B cell (primary cell): ENCODE measurements at regions not wholly inside any gene's neighbourhood (a gene's known extent, or its start where the extent isn't known, plus 50 kb on each side); places are given as distances from the start of the nearest gene placed in this dataset.

Experiments
- ATAC-seq: fragments of 200-7000 bp; cut with Tn5 transposase; one replicate; pipeline ENCODE4 v1.10.0; 2021; ENCODE audit warnings: low read depth, mild to moderate bottlenecking, moderate number of reproducible peaks, moderate library complexity
- CTCF ChIA-PET: fragments of 350-600 bp; sonication (Branson Sonifier 250); formaldehyde crosslinking; loops from one replicate; lab custom pipeline; 2021; ENCODE audit warnings: antibody characterized with exemption, inconsistent platforms; lab: Charles Lee
- POLR2A ChIA-PET: fragments of 350-600 bp; sonication (Branson Sonifier 250); formaldehyde crosslinking; loops from one replicate; lab custom pipeline; 2021; ENCODE audit warnings: antibody characterized with exemption; lab: Charles Lee
- DNase-seq: peaks from one replicate; pipeline ENCODE4 v3.0.0; 2013
- H2AFZ ChIP-seq: 2 replicates; pipeline ENCODE4 v1.6.1; 2012; ENCODE audit warnings: mild to moderate bottlenecking, low read depth, low read length; ENCODE audit not compliant: insufficient read depth, poor library complexity, severe bottlenecking
- H3K27ac ChIP-seq, 2 donors: 1 replicate in 1 of 2; 2 replicates in 1 of 2; pipeline ENCODE4 v1.5.1; 2012 to 2013; ENCODE audit warnings: low read length in 2 of 2, mild to moderate bottlenecking in 2 of 2, moderate library complexity in 1 of 2
- H3K27me3 ChIP-seq, 4 experiments: fragments of 200-600 bp in 1 of 4; sonication (generic) in 1 of 4; replicated peaks in 1 of 4; 1 replicate in 2 of 4; 2 replicates in 2 of 4; pipeline versions ENCODE4 v1.6.1 to v1.7.0; 2013 to 2016; ENCODE audit warnings: low read length in 3 of 4, mild to moderate bottlenecking in 2 of 4, mixed read lengths in 1 of 4, moderate library complexity in 1 of 4; ENCODE audit not compliant: insufficient read depth in 4 of 4, control insufficient read depth in 3 of 4; ENCODE audit errors: control extremely low read depth in 1 of 4
- H3K36me3 ChIP-seq, 2 experiments: replicated peaks in 1 of 2; 1 replicate in 1 of 2; 2 replicates in 1 of 2; pipeline versions ENCODE4 v1.6.1 to v1.7.1; 2013; ENCODE audit warnings: low read length in 1 of 2; ENCODE audit not compliant: insufficient read depth in 2 of 2, control insufficient read depth in 1 of 2; ENCODE audit errors: control extremely low read depth in 1 of 2, extremely low read depth in 1 of 2
- H3K4me1 ChIP-seq, 2 donors: fragments of 200-600 bp in 1 of 2; sonication (generic) in 1 of 2; 1 replicate in 1 of 2; 2 replicates in 1 of 2; pipeline versions ENCODE4 v1.5.1 to v1.6.1; 2013 to 2017; ENCODE audit warnings: low read length in 2 of 2; ENCODE audit not compliant: control insufficient read depth in 2 of 2, insufficient read depth in 2 of 2
- H3K4me2 ChIP-seq: replicated peaks from 2 replicates; pipeline ENCODE3; 2012; ENCODE audit warnings: mild to moderate bottlenecking, low read depth, low read length; ENCODE audit not compliant: poor library complexity, severe bottlenecking
- H3K4me3 ChIP-seq, 5 experiments: fragments of 200-600 bp in 1 of 5; sonication (generic) in 1 of 5; 1 replicate in 3 of 5; 2 replicates in 2 of 5; pipeline versions ENCODE4 v1.5.1 to v1.7.0; 2011 to 2016; ENCODE audit warnings: low read length in 4 of 5, mild to moderate bottlenecking in 4 of 5, low read depth in 2 of 5, control low read depth in 1 of 5, moderate library complexity in 1 of 5; ENCODE audit not compliant: insufficient read depth in 1 of 5; ENCODE audit errors: control extremely low read depth in 1 of 5, extremely low read depth in 1 of 5
- H3K79me2 ChIP-seq: fragments of 200-600 bp; sonication (generic); one replicate; pipeline ENCODE4 v1.6.0; 2016; ENCODE audit warnings: low read length; ENCODE audit not compliant: control insufficient read depth, insufficient read depth
- H3K9ac ChIP-seq: fragments of 200-600 bp; sonication (generic); 2 replicates; pipeline ENCODE4 v1.6.1; 2017; ENCODE audit warnings: mild to moderate bottlenecking, low read length, moderate library complexity
- H3K9me3 ChIP-seq, 3 donors: one replicate each; pipeline versions ENCODE4 v1.6.1 to v1.7.1; 2013; ENCODE audit warnings: low read length in 2 of 3; ENCODE audit not compliant: control insufficient read depth in 2 of 3, insufficient read depth in 1 of 3; ENCODE audit errors: control extremely low read depth in 1 of 3
- H4K20me1 ChIP-seq: 2 replicates; pipeline ENCODE4 v1.6.0; 2012; ENCODE audit warnings: mild to moderate bottlenecking, low read length; ENCODE audit not compliant: insufficient read depth, control insufficient read depth, poor library complexity, severe bottlenecking
- H3K27ac Mint-ChIP-seq: one replicate; pipeline ENCODE4 v1.8.0; 2021; ENCODE audit warnings: mixed read lengths
- H3K27me3 Mint-ChIP-seq: one replicate; pipeline ENCODE4 v1.8.0; 2021; ENCODE audit warnings: mixed read lengths
- H3K4me1 Mint-ChIP-seq: one replicate; pipeline ENCODE4 v1.8.0; 2021; ENCODE audit warnings: mixed read lengths
- H3K4me3 Mint-ChIP-seq: one replicate; pipeline ENCODE4 v1.8.0; 2021; ENCODE audit warnings: mixed read lengths
- H3K9me3 Mint-ChIP-seq: one replicate; pipeline ENCODE4 v1.8.0; 2022; ENCODE audit warnings: mixed read lengths; ENCODE audit not compliant: insufficient read depth
- CTCF ChIP-seq: fragments of 200-600 bp; IDR thresholded peaks from one replicate; pipeline ENCODE4 v1.8.0; 2022; ENCODE audit warnings: antibody characterized with exemption, mild to moderate bottlenecking
- EZH2 ChIP-seq: IDR thresholded peaks from 2 replicates; pipeline ENCODE4 v1.6.1; 2012; ENCODE audit warnings: borderline replicate concordance, low read depth, mild to moderate bottlenecking, moderate library complexity, low read length; ENCODE audit not compliant: insufficient read depth, poor library complexity, severe bottlenecking
- WGBS: methylation state at CpG from one replicate; pipeline ENCODE4 v1.1.5; 2013; ENCODE audit warnings: missing lambda C conversion rate; ENCODE audit not compliant: insufficient coverage; 5-methylcytosine and 5-hydroxymethylcytosine counted together
- intact Hi-C: fragments of 100-400 bp; cut with micrococcal nuclease; formaldehyde crosslinking; loops from one replicate; pipeline ENCODE4 v1.10.0; 2022

GRCh38 chr16:73605309-73605708, 557.4 kb upstream of the ZFHX3 start:
- Histone ChIP-seq H3K4me1 (no peaks in the 10 kb centered on the region), H4K20me1 (no peaks in the 10 kb centered on the region), H3K79me2 (no peaks in the 10 kb centered on the region), H3K27me3 (no peaks in the 10 kb centered on the region), H3K4me3 (no peak overlapping the region), H3K36me3 (no peaks in the 10 kb centered on the region), H3K27ac (no peak overlapping the region), H3K9me3 (no peaks in the 10 kb centered on the region), H3K9ac (no peak overlapping the region), H3K4me2 (no peak overlapping the region), H2AFZ (no peak overlapping the region)
- Mint-ChIP-seq H3K9me3 (no peaks in the 10 kb centered on the region), H3K27me3 (peaks cover 2% of the 10 kb centered on the region), H3K4me3 (no peak overlapping the region), H3K27ac (no peak overlapping the region), H3K4me1 (no peaks in the 10 kb centered on the region)
- intact Hi-C loops = no loop called here
- WGBS = 100% methylated on average over 3 of the region's 5 CpGs
- DNase-seq (no peak), ATAC-seq (no peak)
- ChIA-PET CTCF (no interaction called here), POLR2A (no interaction called here)
- TF ChIP-seq EZH2 (no peak), CTCF (no peak)

GRCh38 chr16:73601911-73602310, 554.0 kb upstream of the ZFHX3 start:
- intact Hi-C loops = no loop called here

More at GRCh38 chr16:73601911-73602310, 554.0 kb upstream of the ZFHX3 start:
- Mint-ChIP-seq H3K27ac (no peak overlapping the region), H3K27me3 (no peaks in the 10 kb centered on the region), H3K4me1 (no peaks in the 10 kb centered on the region), H3K9me3 (no peaks in the 10 kb centered on the region), H3K4me3 (no peak overlapping the region)
- no peaks in the 10 kb centered on the region for H3K36me3 ChIP-seq
- no peaks in the 10 kb centered on the region for H3K4me1 ChIP-seq
- H3K27ac ChIP-seq = no peak overlapping the region
- no peak for ATAC-seq
- no peak for DNase-seq
- no peak overlapping the region for H3K4me3 ChIP-seq
- H3K9me3 ChIP-seq = no peaks in the 10 kb centered on the region
- no peak for TF ChIP-seq CTCF
- TF ChIP-seq EZH2 = no peak
- ChIA-PET CTCF (no interaction called here), POLR2A (no interaction called here)
- H3K4me2 ChIP-seq = no peak overlapping the region
- no peaks in the 10 kb centered on the region for H3K79me2 ChIP-seq
- H2AFZ ChIP-seq = no peak overlapping the region
- no peak overlapping the region for H3K9ac ChIP-seq
- WGBS = no CpG with 5 or more reads among the region's 3 CpGs
- no peaks in the 10 kb centered on the region for H4K20me1 ChIP-seq
- H3K27me3 ChIP-seq = no peaks in the 10 kb centered on the region
